ENCODE measurements at regions not wholly inside any gene's neighbourhood (a gene's known extent, or its start where the extent isn't known, plus 50 kb on each side); places are given as distances from the start of the nearest gene placed in this dataset.

DNA sequence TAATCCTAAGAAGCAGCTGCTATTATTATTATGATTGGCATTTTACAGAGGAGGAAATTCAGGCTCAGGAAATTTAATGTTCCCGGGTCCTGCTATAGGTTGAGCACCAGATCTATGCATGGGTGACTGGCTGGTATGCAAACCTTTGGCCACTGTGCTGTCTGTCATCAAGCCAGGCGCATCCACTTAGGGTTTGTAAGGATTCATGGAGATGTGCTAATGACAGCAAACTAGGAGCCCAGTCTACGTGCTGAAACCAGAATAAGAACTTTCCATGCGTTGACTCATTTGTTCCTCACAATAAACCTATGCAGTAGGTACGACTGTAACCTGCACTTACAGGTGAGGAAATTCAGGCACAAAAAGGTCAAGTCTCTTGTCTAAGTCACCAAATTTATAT lies 64.5 kb upstream of the ZMIZ1 start:
- no peak overlapping the region for H3K27ac Mint-ChIP-seq (ENCODE audit: unreplicated experiment)
- no peak overlapping the region for H3K4me3 Mint-ChIP-seq (ENCODE audit: unreplicated experiment)
- H3K27me3 Mint-ChIP-seq (ENCODE audit: unreplicated experiment), result peaks cover 21% of the 10 kb centered on the region
- TF ChIP-seq, protein P1, sequence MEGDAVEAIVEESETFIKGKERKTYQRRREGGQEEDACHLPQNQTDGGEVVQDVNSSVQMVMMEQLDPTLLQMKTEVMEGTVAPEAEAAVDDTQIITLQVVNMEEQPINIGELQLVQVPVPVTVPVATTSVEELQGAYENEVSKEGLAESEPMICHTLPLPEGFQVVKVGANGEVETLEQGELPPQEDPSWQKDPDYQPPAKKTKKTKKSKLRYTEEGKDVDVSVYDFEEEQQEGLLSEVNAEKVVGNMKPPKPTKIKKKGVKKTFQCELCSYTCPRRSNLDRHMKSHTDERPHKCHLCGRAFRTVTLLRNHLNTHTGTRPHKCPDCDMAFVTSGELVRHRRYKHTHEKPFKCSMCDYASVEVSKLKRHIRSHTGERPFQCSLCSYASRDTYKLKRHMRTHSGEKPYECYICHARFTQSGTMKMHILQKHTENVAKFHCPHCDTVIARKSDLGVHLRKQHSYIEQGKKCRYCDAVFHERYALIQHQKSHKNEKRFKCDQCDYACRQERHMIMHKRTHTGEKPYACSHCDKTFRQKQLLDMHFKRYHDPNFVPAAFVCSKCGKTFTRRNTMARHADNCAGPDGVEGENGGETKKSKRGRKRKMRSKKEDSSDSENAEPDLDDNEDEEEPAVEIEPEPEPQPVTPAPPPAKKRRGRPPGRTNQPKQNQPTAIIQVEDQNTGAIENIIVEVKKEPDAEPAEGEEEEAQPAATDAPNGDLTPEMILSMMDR (IDR thresholded peaks at IDR 0.05), result no peak
- H3K36me3 Mint-ChIP-seq (ENCODE audit: unreplicated experiment), result no peaks in the 10 kb centered on the region
- no peaks in the 10 kb centered on the region for H3K9me3 Mint-ChIP-seq (ENCODE audit: unreplicated experiment)
- DNase-seq (ENCODE audit: extremely low spot score, unreplicated experiment), result no peak
- no peaks in the 10 kb centered on the region for H3K4me1 Mint-ChIP-seq (ENCODE audit: unreplicated experiment)

GRCh38 chr10:79005126-79005810 lies 63.5 kb upstream of the ZMIZ1 start:
- DNase-seq (ENCODE audit: extremely low spot score, unreplicated experiment), result no peak
- Mint-ChIP-seq H3K4me1 (ENCODE audit: unreplicated experiment) (no peaks in the 10 kb centered on the region), H3K9me3 (ENCODE audit: unreplicated experiment) (no peaks in the 10 kb centered on the region), H3K27me3 (ENCODE audit: unreplicated experiment) (peaks cover 25% of the 10 kb centered on the region), H3K36me3 (ENCODE audit: unreplicated experiment) (no peaks in the 10 kb centered on the region), H3K4me3 (ENCODE audit: unreplicated experiment) (no peak overlapping the region), H3K27ac (ENCODE audit: unreplicated experiment) (no peak overlapping the region)
- TF ChIP-seq, protein P1 (IDR thresholded peaks at IDR 0.05), result no peak

DNA sequence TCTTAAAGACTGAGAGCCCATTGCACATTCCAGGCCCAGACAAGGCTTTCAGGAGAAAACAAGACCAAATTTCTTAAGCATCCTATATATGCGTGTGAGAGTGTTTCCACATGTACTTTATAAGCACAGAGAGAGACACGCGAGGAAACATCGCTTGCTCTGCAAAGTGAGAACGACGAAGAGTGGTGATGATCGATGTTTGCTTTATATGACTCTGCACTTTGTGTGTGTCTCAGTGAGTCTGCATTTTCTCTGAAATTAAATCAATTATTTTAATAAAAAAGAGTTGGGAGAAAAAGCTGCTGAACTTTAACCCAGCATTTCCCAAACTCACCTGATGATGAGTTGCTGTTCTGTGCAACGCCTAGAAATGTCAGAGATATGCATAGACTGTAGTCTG lies 61.7 kb upstream of the ZMIZ1 start:
- DNase-seq (ENCODE audit: extremely low spot score, unreplicated experiment), result no peak
- no peaks in the 10 kb centered on the region for H3K36me3 Mint-ChIP-seq (ENCODE audit: unreplicated experiment)
- peaks cover 23% of the 10 kb centered on the region for H3K27me3 Mint-ChIP-seq (ENCODE audit: unreplicated experiment)
- H3K4me3 Mint-ChIP-seq (ENCODE audit: unreplicated experiment), result no peak overlapping the region
- no peaks in the 10 kb centered on the region for H3K4me1 Mint-ChIP-seq (ENCODE audit: unreplicated experiment)
- no peak overlapping the region for H3K27ac Mint-ChIP-seq (ENCODE audit: unreplicated experiment)
- no peaks in the 10 kb centered on the region for H3K9me3 Mint-ChIP-seq (ENCODE audit: unreplicated experiment)
- TF ChIP-seq, protein P1 (IDR thresholded peaks at IDR 0.05), result no peak

GRCh38 chr10:79007421-79008319 lies 61.1 kb upstream of the ZMIZ1 start:
- H3K4me3 Mint-ChIP-seq (ENCODE audit: unreplicated experiment), result no peak overlapping the region
- TF ChIP-seq, protein P1 (IDR thresholded peaks at IDR 0.05), result no peak
- DNase-seq (ENCODE audit: extremely low spot score, unreplicated experiment), result no peak
- no peaks in the 10 kb centered on the region for H3K9me3 Mint-ChIP-seq (ENCODE audit: unreplicated experiment)
- H3K27me3 Mint-ChIP-seq (ENCODE audit: unreplicated experiment), result peaks cover 23% of the 10 kb centered on the region
- no peaks in the 10 kb centered on the region for H3K4me1 Mint-ChIP-seq (ENCODE audit: unreplicated experiment)
- H3K27ac Mint-ChIP-seq (ENCODE audit: unreplicated experiment), result no peak overlapping the region
- no peaks in the 10 kb centered on the region for H3K36me3 Mint-ChIP-seq (ENCODE audit: unreplicated experiment)

GRCh38 chr10:79009145-79009544 lies 59.6 kb upstream of the ZMIZ1 start:
- Mint-ChIP-seq H3K27ac (ENCODE audit: unreplicated experiment) (no peak overlapping the region), H3K4me1 (ENCODE audit: unreplicated experiment) (peaks cover 3% of the 10 kb centered on the region)

More at GRCh38 chr10:79009145-79009544, 59.6 kb upstream of the ZMIZ1 start:
- no peak for DNase-seq (ENCODE audit: extremely low spot score, unreplicated experiment)
- TF ChIP-seq, protein P1 (IDR thresholded peaks at IDR 0.05), result no peak
- Mint-ChIP-seq H3K4me3 (ENCODE audit: unreplicated experiment) (no peak overlapping the region), H3K27me3 (ENCODE audit: unreplicated experiment) (peaks cover 19% of the 10 kb centered on the region), H3K36me3 (ENCODE audit: unreplicated experiment) (no peaks in the 10 kb centered on the region), H3K9me3 (ENCODE audit: unreplicated experiment) (no peaks in the 10 kb centered on the region)
